Breast epithelium (tissue), 3 donors: ENCODE measurements at regions not wholly inside any gene's neighbourhood (a gene's known extent, or its start where the extent isn't known, plus 50 kb on each side); places are given as distances from the start of the nearest gene placed in this dataset.

ENCODE experiments used
- POLR2A ChIP-seq: fragments of 450-650 bp; IDR thresholded peaks from one replicate; pipeline ENCODE4 v1.6.1; 2016; ENCODE audit warnings: antibody characterized with exemption, mild to moderate bottlenecking, moderate library complexity
- POLR2AphosphoS5 ChIP-seq, 3 donors: sonication (generic); formaldehyde crosslinking; IDR thresholded peaks; one replicate each; pipeline ENCODE4 v1.6.1; 2017; ENCODE audit warnings: antibody characterized with exemption in 3 of 3
- TF ChIP-seq, protein P1 (sequence below), 3 donors: fragments of 450-650 bp; IDR thresholded peaks; one replicate each; pipeline ENCODE4 v1.5.1; 2016 to 2017; ENCODE audit warnings: antibody characterized with exemption in 3 of 3, mild to moderate bottlenecking in 3 of 3, moderate library complexity in 3 of 3

GRCh38 chr16:52634104-52634503 lies 87.2 kb upstream of the TOX3 start:
- TF ChIP-seq POLR2A (no peak), POLR2AphosphoS5 (IDR thresholded peaks at IDR 0.05) (no peak)
- TF ChIP-seq, protein P1, sequence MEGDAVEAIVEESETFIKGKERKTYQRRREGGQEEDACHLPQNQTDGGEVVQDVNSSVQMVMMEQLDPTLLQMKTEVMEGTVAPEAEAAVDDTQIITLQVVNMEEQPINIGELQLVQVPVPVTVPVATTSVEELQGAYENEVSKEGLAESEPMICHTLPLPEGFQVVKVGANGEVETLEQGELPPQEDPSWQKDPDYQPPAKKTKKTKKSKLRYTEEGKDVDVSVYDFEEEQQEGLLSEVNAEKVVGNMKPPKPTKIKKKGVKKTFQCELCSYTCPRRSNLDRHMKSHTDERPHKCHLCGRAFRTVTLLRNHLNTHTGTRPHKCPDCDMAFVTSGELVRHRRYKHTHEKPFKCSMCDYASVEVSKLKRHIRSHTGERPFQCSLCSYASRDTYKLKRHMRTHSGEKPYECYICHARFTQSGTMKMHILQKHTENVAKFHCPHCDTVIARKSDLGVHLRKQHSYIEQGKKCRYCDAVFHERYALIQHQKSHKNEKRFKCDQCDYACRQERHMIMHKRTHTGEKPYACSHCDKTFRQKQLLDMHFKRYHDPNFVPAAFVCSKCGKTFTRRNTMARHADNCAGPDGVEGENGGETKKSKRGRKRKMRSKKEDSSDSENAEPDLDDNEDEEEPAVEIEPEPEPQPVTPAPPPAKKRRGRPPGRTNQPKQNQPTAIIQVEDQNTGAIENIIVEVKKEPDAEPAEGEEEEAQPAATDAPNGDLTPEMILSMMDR (IDR thresholded peaks at IDR 0.05), result no peak
